ENCODE measurements at regions not wholly inside any gene's neighbourhood (a gene's known extent, or its start where the extent isn't known, plus 50 kb on each side); places are given as distances from the start of the nearest gene placed in this dataset.
A peak's percentile ranks its signal among the peaks of the same experiment; 100 is the strongest.

DNA sequence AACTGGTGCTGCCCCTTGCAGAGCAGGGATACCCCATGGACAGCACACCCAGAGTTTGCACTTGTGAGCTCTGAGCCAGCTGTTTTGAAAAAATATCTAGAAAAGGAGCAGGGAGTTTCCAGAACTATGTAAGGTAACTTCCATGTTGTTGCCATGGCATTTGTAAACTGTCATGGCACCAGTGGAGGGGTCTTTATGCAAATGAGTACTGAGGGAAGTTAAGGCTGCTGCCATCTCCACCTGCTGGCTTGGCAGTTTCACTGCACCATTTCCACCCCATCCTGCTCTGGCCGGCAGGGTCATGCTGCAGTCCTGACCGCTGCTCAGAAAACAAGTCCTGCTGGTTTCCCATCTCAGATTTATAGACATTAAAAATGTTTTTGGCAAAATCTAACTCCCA is 52.3 kb upstream of the SNTG2 start:
- TF ChIP-seq, protein P1, sequence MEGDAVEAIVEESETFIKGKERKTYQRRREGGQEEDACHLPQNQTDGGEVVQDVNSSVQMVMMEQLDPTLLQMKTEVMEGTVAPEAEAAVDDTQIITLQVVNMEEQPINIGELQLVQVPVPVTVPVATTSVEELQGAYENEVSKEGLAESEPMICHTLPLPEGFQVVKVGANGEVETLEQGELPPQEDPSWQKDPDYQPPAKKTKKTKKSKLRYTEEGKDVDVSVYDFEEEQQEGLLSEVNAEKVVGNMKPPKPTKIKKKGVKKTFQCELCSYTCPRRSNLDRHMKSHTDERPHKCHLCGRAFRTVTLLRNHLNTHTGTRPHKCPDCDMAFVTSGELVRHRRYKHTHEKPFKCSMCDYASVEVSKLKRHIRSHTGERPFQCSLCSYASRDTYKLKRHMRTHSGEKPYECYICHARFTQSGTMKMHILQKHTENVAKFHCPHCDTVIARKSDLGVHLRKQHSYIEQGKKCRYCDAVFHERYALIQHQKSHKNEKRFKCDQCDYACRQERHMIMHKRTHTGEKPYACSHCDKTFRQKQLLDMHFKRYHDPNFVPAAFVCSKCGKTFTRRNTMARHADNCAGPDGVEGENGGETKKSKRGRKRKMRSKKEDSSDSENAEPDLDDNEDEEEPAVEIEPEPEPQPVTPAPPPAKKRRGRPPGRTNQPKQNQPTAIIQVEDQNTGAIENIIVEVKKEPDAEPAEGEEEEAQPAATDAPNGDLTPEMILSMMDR (conservative IDR thresholded peaks at IDR 0.05) = peak; percentile 81
- no peak for TF ChIP-seq ZFX (IDR thresholded peaks at IDR 0.05)
- H3K27ac ChIP-seq = no peak overlapping the region

DNA sequence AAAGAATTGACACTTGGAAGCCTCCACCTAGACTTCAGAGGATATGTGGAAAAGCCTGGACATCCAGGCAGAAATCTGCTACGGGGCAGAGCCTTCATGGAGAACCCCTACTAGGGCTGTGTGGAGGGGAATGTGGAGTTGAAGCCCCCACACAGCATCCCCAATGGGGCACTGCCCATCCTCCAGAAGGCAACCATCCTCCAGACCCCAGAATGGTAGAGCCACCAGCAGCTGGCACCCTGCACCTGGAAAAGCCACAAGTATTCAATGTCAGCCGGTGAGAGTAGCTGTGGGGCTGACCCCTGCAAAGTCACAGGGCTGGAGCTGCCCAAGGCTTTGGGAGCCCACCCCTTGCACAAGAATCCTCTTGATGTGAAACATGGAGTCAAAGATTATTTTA is 53.6 kb upstream of the SNTG2 start:
- H3K27ac ChIP-seq = no peak overlapping the region

DNA sequence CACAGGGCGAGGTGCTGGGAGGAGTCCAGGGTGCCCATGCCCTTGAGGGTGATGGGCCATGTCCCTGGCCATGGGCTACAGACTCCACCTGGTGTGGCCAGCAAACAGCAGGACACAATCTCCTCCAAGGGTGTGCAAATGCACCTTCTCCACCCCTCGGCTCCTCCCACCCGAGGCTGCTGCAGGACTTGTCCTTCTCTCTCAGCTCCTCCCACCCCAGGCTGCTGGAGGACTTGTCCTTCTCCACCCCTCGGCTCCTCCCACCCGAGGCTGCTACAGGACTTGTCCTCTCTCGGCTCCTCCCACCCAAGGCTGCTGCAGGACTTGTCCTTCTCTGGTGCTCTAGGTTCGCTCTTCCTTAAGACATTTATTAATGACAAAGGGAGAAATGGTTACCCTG is 57.3 kb upstream of the SNTG2 start:
- TF ChIP-seq, protein P1 (conservative IDR thresholded peaks at IDR 0.05) = no peak
- no peak for TF ChIP-seq ZFX (IDR thresholded peaks at IDR 0.05)

More for the DNA sequence above, 53.6 kb upstream of the SNTG2 start:
- TF ChIP-seq ZFX (IDR thresholded peaks at IDR 0.05) = no peak
- TF ChIP-seq, protein P1 (conservative IDR thresholded peaks at IDR 0.05) = no peak

DNA sequence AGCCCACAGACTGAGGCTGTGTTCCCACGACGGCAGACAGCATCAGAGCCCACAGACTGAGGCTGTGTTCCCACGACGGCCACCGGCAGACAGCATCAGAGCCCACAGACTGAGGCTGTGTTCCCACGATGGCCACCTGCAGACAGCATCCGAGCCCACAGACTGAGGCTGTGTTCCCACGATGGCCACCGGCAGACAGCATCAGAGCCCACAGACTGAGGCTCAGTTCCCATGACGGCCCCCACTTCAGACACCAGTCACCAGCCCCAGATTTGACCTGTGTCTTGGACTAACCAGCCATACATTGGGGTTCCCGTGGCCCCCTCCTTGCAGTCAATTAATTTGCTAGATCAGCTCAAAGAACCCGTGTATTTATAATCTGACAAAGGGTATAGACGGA is 57.8 kb upstream of the SNTG2 start:
- TF ChIP-seq, protein P1 (conservative IDR thresholded peaks at IDR 0.05) = no peak
- TF ChIP-seq ZFX (IDR thresholded peaks at IDR 0.05) = no peak
- H3K27ac ChIP-seq = peak overlapping the region; percentile 10; the same call in 1 of the 2 replicates

More for the DNA sequence above, 57.3 kb upstream of the SNTG2 start:
- H3K27ac ChIP-seq = peak overlapping the region; percentile 10; the same call in 1 of the 2 replicates

DNA sequence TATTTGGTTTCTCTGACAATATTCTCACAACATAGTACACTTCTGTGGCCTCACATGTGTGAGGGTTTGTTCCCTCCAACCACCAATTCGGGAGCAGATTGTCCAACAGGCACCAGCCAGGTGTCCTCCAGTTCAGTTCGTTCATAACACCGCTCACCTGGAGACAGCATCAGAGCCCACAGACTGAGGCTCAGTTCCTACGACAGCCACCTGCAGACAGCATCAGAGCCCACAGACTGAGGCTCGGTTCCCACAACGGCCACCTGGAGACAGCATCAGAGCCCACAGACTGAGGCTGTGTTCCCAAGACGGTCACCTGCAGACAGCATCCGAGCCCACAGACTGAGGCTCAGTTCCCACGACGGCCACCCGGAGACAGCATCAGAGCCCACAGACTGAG is 58.2 kb upstream of the SNTG2 start:
- TF ChIP-seq, protein P1 (conservative IDR thresholded peaks at IDR 0.05) = no peak
- no peak for TF ChIP-seq ZFX (IDR thresholded peaks at IDR 0.05)

DNA sequence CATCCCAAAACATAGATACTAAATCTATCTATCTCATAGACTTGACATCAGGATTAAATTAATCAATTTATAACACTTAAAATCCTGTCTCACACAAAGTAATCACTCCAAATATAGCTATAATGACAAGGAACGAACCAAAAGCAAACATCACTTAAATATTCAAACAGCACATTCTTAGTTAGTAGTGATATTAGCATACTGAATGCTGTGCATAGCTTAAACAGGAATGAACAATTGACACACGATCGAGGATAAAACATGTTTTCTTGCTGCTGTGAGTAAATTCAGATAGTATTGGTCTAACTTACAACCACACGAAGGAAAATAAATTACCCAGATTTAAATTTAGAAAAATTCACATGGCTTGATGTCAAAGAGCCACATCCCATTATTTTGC is 58.9 kb upstream of the SNTG2 start:
- no peak overlapping the region for H3K27ac ChIP-seq
- TF ChIP-seq, protein P1 (conservative IDR thresholded peaks at IDR 0.05) = no peak
- no peak for TF ChIP-seq ZFX (IDR thresholded peaks at IDR 0.05)

More for the DNA sequence above, 58.2 kb upstream of the SNTG2 start:
- H3K27ac ChIP-seq = no peak overlapping the region

DNA sequence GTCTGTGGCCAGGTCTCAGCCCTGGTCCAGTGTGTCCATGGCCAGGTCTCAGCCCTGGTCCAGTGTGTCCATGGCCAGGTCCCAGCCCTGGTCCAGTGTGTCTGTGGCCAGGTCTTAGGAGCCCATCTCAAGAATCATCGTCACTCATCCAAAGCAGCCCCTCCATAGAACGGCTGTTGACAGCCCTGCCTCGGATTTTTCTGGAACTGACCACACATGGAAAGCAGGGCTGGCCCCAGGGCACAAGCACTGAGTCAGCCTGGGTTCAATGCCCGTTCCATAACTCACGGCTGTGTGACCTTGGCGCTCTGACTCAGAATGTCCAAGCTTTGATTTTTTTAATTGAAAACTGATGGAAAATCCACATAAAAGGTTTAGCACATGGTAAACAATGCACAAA is 59.9 kb upstream of the SNTG2 start:
- TF ChIP-seq, protein P1 (conservative IDR thresholded peaks at IDR 0.05) = no peak
- no peak for TF ChIP-seq ZFX (IDR thresholded peaks at IDR 0.05)

More for the DNA sequence above, 59.9 kb upstream of the SNTG2 start:
- no peak overlapping the region for H3K27ac ChIP-seq
